ENCODE measurements at regions not wholly inside any gene's neighbourhood (a gene's known extent, or its start where the extent isn't known, plus 50 kb on each side); places are given as distances from the start of the nearest gene placed in this dataset.
"Not testable (repeated sequence)": the region's sequence is repeated elsewhere in the genome, so short reads cannot be mapped to it uniquely, and the experiment has no call there.

DNA sequence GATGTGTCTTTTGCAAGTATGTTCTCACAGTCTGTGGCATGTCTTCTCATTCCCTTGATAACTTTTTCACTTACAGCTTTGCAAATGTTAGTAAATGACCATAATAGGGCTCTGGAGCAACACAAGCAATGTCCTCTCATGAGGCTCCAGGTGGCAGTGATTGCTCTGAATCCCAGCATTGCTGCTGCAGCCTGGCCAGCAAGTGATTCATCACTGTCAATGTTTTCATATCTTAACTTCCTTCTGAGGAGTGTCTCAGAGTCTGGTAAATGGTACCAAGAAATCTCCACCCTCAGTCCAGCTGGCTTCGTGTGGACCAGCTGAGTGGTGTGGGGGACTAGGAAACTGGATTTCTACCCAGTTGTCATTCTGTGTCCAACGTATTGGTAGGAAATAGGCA is 139.6 kb downstream of the MYLK4 start:
- DNase-seq = no peak

DNA sequence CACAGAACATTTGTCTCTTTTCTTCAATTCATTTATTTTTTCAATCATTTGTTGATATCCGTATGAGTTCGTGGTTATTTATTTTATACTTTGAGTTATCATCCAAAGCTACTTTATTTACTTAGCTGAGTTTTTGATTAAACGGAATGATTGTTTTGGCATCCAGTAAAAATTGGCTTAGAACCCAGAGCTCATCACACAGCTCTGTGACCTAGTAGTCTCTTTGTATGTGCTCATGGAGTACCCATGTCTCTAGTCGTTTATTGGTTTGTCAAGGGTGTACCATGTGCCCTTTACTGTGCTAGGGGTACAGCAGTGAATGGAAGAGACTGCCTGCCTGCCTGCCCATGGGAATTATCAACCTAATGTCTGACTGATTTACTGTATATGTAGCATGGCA is 142.2 kb downstream of the MYLK4 start:
- DNase-seq = no peak

GRCh38 chr6:2600363-2600762 is 150.4 kb downstream of the MYLK4 start:
- DNase-seq = no peak

DNA sequence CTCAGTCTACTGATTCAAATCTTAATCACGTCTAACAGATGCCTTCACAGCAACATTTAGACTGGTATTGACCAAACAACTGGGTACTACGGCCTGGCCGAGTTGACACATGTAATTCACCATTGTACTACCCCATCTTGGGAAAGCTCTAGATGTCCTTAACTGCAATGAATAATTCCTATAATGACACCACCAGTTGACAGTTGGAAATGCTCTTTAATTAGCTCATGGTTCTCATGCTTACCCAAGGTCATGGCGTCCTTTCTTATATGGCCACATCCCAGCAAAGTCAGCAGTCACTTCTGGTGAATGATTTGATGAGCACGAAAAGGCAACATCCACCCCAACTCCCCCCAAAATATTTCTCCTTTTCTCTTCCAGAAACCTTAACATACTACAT is 150.9 kb downstream of the MYLK4 start:
- DNase-seq = no peak

- no peak for DNase-seq
These were observed 151.9 kb downstream of the MYLK4 start for GRCh38 chr6:2598867-2599266.

DNA sequence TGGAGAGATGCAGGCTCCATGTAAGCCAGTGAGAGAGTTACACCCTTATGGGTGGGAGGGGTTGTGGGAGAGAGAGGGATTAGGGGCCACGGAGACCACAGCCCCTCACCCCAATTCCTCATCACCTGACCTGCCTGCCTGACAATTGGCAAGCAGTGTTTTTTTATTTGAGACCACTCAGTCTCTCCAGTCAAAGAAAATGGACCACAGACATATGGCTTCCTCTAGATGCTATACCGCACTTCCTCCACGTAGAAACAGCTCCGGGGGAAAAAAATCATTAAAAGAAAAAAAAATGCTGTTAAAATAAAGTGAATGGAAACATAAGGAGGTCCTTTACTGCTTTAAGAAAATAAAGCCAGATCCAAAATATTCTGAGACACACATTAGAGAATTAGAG is 152.7 kb downstream of the MYLK4 start:
- DNase-seq = peak; percentile 54

GRCh38 chr6:2597457-2597856 is 153.3 kb downstream of the MYLK4 start:
- DNase-seq = not testable (repeated sequence)

GRCh38 chr6:2596222-2596621 is 154.5 kb downstream of the MYLK4 start:
- DNase-seq = no peak

DNA sequence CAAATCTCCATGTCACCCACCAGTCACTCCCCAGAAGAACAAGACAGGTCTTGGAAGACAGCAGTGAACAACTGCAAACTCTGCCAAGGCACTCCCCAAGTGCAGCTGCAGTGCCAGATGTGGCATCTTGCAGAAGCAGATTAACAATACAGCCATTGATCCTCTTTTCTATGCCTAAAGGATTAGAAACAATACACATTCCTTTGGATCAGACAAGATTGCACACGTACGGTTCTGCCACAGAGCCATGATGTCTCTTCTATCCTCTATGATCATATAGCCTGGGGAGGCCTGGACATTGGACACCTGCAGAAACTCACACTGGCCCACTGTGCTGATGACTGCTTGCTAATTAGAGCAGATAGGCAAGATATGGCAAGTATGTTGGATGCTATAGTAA is 155.9 kb downstream of the MYLK4 start:
- DNase-seq = no peak

DNA sequence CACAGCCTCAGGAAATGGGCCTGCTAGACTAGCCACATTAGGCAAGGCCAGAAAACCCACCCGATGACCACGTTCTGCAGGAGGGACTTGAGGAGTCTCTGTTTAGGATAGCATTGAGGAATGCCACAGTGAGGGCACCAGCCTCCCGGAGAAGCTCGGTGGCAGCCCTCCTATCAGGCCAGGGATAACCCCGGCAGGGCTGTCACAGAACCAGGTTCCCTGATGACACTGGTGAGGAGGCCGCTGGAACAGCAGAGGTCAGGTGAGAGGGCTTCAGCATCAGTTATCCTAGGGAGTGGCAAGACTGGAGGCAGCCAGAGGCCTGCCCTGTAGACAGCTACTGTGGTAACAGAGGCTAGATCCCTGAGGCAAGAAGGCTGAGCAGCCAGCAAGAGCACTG is 157.6 kb downstream of the MYLK4 start:
- DNase-seq = no peak

DNA sequence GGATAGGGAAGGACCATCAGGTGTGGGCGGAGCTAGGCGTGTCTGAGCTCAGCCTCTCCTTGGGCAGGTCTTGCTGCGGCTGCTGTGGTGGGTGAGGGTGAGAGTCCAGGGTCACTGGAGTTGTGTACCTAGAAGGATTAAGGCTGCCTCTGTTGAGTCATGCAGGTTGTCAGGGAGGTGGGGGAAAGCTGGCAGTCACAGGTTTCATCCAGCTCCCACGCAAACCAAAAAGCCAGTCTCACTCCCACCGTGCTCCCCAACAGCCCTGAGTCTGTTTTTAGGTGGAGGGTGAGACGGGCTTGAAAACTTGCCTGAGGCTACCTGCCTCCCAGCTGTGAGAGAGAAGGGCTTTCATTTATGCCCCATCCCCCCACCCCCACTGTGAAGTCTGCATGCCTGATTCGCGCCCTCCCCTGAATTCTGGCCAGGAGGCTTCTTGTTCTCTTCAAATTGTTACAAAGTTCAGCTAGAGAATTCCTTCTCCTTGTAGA is 161.5 kb downstream of the MYLK4 start:
- DNase-seq = no peak

- no peak for DNase-seq
These were observed 167.3 kb downstream of the MYLK4 start for GRCh38 chr6:2583459-2583858.

GRCh38 chr6:2582268-2582667 is 168.5 kb downstream of the MYLK4 start:
- no peak for DNase-seq

GRCh38 chr6:2581611-2582010 is 169.1 kb downstream of the MYLK4 start:
- no peak for DNase-seq

- no peak for DNase-seq
These were observed 169.7 kb downstream of the MYLK4 start for GRCh38 chr6:2581011-2581410.

GRCh38 chr6:2579804-2580570 is 170.7 kb downstream of the MYLK4 start:
- DNase-seq = no peak

GRCh38 chr6:2579241-2579761 is 171.4 kb downstream of the MYLK4 start:
- no peak for DNase-seq

DNA sequence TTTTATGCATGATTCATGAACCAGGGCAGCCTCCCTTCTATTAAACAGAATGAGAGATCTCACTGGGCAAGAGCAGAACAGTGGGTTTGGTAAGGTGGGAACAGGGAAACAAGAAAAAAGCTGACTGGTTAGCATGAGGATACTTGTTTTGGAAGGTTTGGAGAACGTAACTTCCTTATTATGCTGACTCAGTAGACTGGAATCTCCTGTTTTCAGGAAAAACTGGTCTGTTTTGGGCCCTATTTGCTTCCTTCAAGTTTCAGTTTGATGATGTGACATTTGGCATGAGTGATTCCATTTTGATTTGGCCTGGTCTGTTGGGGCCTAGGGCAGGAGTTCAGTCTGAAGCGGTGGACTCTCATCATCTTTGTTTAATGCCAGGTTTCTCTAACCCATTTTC is 172.0 kb downstream of the MYLK4 start:
- no peak for DNase-seq

DNA sequence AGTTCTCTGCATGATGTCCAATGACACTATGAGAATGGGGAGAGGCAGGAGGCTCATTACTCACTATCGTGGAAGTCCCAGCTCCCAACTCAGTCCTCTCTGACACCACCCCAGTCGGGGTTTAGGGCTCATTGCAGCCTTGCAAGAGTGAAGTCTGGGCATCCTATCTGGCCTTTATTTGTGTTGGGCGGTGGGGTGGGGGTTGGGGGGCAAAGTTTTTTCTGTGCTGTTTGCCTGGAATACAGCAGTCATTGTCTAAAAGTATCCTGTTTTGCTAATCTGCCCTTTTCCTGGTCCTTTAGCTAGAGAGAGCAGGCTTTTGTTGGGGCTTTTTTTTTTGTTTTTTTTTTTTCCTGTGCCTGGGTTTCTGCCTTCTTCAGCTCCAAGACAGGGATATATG is 174.2 kb downstream of the MYLK4 start:
- DNase-seq = no peak

GRCh38 chr6:2575236-2575635 is 175.5 kb downstream of the MYLK4 start:
- DNase-seq = no peak

DNA sequence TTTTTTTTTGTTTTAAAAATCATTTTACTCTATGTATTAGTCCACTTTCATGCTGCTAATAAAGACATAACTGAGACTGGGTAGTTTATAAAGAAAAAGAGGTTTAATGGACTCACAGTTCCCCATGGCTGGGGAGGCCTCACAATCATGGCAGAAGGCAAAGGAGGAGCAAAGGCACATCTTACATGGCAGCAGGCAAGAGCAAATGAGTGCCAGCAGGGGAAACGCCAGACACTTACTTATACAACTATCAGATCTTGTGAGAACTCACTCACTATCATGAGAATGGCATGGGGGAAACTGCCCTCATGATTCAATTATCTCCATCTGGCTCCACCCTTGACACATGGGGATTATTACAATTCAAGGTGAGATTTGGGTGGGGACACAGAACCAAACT is 181.3 kb downstream of the MYLK4 start:
- not testable (repeated sequence) for DNase-seq

GRCh38 chr6:2566048-2566447 is 184.7 kb downstream of the MYLK4 start:
- DNase-seq = no peak

DNA sequence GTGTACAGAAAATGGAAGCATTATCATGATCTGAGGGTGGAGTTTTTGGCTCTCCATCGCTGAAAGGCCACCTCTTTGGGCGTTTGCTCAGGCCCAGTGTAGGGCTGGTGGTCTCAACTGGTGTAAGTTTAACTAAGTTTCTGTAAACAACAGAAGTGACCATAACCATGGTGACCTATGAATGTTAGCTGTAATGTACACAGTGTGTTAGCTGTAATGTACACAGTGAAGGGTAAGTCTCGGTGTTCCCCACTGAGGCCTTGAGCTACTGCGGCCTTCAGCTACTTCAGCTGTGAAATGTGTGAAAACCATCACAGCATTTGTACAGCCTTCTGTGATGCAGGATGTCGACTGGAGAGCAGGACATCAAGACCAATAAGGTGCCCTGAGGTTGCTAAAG is 185.2 kb downstream of the MYLK4 start:
- DNase-seq = no peak

- no peak for DNase-seq
These were observed 187.1 kb downstream of the MYLK4 start for GRCh38 chr6:2563635-2564034.
